ENCODE measurements at regions not wholly inside any gene's neighbourhood (a gene's known extent, or its start where the extent isn't known, plus 50 kb on each side); places are given as distances from the start of the nearest gene placed in this dataset.

DNA sequence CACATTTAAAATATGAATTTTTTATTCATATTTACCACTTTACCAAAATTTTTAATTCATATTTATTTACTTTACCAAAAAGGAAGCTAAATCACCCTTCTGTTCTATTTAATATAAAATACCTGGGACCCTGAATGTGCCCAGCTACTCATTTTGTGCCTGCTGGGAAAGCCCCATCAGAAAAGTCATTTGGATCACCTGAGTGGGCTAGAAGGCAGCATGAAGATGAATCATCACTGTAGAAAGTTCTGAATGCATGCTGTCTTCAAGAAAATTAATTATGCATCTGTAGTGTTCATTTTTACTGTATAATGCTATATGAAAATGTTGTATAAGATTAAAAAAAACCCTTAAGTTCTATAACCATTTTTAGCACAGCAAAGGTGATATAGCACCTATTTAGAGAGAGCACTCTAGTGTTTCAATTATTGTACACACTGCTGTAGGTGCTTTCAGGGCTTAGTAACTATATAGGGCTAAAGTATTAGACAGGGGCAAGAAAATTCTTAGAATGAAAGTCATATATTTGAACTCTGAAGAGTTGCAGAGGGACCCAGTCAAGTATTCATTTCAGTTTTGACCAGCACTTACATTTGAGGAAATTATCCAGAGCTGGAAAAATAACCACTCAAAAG lies 175.1 kb downstream of the NFKBIZ start:
- TF ChIP-seq, protein P1, sequence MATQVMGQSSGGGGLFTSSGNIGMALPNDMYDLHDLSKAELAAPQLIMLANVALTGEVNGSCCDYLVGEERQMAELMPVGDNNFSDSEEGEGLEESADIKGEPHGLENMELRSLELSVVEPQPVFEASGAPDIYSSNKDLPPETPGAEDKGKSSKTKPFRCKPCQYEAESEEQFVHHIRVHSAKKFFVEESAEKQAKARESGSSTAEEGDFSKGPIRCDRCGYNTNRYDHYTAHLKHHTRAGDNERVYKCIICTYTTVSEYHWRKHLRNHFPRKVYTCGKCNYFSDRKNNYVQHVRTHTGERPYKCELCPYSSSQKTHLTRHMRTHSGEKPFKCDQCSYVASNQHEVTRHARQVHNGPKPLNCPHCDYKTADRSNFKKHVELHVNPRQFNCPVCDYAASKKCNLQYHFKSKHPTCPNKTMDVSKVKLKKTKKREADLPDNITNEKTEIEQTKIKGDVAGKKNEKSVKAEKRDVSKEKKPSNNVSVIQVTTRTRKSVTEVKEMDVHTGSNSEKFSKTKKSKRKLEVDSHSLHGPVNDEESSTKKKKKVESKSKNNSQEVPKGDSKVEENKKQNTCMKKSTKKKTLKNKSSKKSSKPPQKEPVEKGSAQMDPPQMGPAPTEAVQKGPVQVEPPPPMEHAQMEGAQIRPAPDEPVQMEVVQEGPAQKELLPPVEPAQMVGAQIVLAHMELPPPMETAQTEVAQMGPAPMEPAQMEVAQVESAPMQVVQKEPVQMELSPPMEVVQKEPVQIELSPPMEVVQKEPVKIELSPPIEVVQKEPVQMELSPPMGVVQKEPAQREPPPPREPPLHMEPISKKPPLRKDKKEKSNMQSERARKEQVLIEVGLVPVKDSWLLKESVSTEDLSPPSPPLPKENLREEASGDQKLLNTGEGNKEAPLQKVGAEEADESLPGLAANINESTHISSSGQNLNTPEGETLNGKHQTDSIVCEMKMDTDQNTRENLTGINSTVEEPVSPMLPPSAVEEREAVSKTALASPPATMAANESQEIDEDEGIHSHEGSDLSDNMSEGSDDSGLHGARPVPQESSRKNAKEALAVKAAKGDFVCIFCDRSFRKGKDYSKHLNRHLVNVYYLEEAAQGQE (IDR thresholded peaks at IDR 0.05; ENCODE audit: insufficient replicate concordance, low read depth), result no peak
- TF ChIP-seq, protein P2, sequence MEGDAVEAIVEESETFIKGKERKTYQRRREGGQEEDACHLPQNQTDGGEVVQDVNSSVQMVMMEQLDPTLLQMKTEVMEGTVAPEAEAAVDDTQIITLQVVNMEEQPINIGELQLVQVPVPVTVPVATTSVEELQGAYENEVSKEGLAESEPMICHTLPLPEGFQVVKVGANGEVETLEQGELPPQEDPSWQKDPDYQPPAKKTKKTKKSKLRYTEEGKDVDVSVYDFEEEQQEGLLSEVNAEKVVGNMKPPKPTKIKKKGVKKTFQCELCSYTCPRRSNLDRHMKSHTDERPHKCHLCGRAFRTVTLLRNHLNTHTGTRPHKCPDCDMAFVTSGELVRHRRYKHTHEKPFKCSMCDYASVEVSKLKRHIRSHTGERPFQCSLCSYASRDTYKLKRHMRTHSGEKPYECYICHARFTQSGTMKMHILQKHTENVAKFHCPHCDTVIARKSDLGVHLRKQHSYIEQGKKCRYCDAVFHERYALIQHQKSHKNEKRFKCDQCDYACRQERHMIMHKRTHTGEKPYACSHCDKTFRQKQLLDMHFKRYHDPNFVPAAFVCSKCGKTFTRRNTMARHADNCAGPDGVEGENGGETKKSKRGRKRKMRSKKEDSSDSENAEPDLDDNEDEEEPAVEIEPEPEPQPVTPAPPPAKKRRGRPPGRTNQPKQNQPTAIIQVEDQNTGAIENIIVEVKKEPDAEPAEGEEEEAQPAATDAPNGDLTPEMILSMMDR (IDR thresholded peaks at IDR 0.05; ENCODE audit: insufficient read depth, low read length), result no peak

Measured in HL-60 (cell line).